NCI-H2196 treated with DMSO at 0.1 percent for 48 hours (cell line): ENCODE measurements at regions not wholly inside any gene's neighbourhood (a gene's known extent, or its start where the extent isn't known, plus 50 kb on each side); places are given as distances from the start of the nearest gene placed in this dataset.
"Not testable (repeated sequence)": the region's sequence is repeated elsewhere in the genome, so short reads cannot be mapped to it uniquely, and the experiment has no call there.

Experiments used
- DNase-seq: peaks from one replicate; lab custom pipeline; 2025; ENCODE audit not compliant: unreplicated experiment; lab: John Stamatoyannopoulos, UW

DNA sequence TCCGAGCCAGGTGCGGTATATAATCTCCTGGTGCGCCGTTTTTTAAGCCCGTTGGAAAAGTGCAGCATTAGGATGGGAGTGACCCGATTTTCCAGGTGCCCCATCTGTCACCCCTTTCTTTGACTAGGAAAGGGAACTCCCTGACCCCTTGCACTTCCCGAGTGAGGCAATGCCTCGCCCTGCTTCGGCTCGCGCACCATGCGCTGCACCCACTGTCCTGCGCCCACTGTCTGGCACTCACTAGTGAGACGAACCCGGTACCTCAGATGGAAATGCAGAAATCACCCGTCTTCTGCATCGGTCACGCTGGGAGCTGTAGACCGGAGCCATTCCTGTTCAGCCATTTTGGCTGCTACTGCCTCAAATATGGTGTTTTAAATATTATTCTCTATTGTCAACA, 198.0 kb downstream of the MEIS1 start:
- not testable (repeated sequence) for DNase-seq

DNA sequence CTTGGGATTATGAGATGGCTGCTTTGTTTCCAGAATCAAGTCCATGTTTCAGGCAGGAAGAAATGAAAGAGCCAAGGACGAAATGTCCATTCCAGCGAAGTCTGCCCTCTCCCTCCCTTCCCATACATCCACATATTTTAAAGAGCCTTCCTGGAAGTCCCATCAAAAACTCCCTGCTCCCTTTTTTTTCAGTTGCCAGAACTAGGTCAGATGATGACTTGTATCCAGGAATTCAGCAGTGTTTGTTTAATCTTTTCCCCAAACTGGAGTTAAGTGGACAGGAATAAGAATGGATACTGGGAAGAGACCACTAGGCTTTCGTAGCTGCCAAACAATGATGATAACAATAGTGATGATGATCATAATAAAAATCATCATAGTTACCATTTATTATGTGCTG, 198.7 kb downstream of the MEIS1 start:
- no peak for DNase-seq

DNA sequence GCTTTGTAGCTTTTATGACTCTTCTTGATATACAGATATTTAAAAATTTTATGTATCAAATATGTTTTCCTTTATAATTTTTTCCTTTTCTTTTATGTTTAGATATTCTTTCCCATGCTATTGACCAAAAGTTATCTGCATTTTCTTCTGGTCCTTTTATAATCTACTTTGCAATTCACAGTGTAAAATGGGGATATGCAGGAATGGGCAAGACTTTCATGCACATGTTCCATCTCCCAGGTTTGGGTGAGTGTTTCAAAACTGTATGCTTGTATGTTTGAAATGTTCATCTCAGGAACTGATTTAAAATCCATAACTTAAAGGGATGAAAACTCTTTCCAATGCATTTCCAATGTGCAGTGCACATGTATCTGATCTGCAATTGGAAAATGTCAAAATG, 199.9 kb downstream of the MEIS1 start:
- DNase-seq: no peak

DNA sequence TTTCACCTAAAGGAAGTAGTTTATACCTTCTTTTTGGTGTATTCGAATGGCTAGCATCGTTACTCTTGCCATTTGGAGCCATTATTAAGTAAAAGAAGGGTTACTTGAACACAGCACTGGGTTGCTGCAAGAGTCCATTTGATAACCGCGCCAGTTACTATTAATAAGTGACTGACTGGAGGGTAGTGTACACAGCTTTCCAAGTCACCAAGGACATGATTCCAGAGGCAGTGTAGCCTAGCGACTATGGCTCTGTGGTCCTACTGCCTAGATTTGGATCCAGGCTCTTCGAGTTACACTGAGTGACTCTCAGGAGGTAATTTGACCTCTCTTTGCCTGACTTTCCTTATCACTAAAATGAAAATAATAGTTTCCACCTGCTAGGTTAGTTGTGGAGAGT, 206.8 kb downstream of the MEIS1 start:
- DNase-seq: no peak

DNA sequence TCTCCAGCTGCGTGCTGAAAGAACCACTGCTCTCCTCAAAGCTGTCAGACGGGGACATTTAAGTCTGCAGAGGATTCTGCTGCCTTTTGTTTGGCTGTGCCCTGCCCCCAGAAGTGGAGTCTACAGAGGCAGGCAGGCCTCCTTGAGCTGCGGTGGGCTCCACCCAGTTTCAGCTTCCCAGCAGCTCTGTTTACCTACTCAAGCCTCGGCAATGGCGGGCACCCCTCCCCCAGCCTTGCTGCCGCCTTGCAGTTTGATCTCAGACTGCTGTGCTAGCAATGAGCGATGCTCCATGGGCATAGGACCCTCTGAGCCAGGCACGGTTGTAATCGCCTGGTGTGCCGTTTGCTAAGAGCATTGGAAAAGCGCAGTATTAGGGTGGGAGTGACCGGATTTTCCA, 213.2 kb downstream of the MEIS1 start:
- DNase-seq: not testable (repeated sequence)

DNA sequence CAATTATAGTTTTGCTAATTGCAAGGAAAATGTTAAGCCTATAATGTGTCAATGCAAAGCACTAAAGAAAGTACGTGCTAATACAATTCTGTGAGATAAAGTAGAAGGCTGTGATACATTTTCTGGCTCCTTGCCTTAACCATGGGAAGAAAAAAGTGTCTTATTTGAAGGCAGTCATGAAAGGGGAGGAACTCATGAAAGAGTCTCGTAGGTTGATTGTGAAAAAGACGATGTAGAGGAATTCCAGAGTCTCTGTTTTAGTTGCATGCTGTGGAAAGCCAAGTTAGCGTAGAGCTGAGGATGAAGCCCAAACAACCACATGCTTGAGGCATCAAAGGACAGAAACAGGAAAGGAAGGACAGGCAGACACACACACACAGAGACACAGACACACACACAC, 214.1 kb downstream of the MEIS1 start:
- no peak for DNase-seq

DNA sequence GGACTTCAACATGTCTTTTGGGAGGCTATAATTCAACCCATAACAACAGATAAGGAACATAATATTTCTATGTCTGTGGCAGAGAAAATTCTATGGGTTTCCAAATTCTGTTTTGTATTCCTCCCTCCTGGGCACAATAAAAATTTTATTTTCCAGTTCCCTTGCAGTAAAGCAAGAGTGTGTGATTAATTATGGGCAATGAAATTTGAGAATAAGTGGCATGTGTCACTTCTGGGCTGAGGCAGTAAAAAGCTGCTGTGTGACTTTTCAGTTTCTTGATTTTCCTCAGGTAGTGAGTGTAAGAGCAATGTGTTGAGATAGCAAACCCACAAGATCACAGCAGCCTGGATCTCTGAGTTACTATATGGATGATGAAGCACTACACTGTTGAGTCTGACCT, 216.4 kb downstream of the MEIS1 start:
- no peak for DNase-seq

DNA sequence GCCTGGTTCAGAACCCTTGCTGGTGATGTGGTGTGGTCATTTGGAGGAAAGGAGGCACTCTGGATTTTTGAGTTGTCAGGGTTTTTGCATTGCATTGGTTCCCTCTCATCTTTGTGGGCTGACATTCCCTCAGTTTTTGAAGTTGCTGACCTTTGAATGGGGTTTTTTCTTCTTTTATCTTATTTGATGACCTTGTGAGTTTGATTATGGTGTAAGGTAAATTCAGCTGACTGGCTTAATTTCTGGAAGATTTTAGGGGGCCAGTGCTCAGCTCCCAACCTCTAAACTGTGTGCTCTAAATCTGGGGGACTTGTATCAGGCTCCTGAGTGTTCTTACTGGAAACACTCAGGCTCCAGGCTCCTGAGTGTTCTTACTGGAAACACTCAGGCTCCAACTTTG, 225.9 kb downstream of the MEIS1 start:
- no peak for DNase-seq

DNA sequence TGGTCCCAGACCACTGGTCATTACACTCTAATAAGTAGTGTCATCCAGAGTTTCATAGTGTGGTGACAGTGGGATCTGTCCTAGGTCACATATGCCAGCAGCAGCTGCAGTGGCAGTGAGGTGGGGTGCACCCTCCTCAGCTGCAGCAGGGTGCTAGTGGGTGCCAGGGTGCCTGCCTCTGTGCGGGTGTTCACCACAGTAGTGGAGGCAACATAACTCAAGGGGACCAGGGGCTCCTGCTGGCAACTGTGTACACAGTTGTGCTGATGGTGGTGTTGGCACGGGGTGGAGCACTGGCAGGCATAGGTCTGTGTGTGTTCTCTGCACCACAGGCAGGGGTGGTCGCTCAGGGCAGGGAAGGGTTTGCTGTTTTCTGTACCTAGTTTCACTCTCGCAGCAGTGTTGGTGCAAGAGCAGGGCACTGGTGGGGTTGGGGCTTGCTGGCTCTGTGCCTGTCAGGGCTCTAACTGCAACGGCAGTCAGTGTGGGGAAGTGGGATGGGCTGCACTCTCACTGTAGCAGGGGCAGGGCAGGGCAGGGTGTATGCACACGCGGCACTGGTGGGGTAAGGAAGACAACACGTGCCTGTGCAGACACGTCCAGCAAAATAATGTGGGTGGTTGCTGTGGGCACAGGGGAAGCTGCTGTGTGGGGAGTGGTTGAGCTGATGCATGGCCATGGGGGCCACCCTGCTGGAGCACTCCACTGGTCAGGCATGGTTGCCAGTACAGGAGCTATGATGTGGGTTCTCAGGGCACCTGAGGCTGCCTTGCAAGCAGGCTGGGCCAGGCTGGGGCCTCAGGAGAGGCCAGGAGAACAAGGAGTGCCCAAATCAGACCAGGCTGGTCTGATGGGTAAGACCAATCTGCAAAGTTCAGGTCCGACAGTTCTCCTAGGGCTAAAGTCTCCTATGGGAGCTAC, 226.6 kb downstream of the MEIS1 start:
- DNase-seq: no peak

DNA sequence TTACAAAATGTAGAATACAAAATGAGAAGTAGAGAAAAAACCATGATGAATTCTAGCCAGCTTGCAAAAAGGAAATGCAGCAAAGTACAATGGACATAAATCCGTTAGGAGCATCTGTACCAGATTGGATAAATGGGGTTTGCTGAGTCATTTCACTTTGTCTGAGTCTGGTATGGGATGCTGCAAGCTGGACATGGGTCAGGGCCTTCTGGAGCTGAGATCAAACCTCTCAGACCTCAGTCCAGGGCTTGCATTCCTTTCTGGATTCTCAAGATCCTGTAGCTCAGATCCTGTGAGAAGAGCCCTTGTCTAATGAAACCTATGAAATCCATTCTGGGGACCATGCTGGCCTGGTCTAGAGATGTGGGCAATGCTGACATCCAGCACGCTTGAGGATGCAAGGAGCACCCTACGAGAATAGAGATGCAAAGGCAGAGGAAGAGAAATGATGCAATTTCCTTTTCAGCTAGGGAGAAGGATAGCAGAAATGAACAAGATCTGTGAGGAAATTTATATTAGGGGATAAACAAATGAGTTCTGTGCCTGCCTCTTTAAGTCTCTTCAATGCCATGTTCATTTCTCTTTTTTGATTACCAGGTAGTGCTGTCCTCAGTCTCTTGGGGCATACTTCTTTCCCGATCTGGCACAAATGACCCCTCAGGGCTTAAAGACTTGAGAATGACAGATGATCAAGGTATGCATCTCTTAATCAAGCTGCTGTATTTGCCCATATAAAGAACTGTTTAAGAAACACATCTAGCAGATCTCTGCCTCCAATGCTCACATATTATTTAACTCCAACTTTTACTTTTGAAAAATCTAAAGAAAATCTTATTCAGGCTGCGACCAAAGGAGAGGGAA, 230.4 kb downstream of the MEIS1 start:
- no peak for DNase-seq

DNA sequence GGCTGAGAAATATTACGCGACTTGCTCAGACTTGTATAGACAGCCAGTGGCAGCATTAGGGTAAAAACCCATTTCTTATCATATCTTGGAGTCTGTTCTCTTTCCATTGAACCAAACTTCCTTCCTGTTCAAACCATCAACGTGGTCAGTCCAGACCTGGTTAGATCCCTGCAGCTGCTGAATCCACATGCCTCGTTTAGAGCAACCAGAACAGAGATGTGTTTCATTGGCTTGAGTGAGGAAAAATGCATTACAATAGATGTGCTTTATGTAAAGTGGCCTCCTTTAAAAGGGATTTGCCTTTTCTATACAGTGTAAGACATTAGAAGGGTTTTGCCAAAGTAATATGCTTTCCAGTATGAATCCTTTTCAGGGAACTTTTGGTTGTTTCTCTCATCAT, 232.4 kb downstream of the MEIS1 start:
- DNase-seq: no peak

DNA sequence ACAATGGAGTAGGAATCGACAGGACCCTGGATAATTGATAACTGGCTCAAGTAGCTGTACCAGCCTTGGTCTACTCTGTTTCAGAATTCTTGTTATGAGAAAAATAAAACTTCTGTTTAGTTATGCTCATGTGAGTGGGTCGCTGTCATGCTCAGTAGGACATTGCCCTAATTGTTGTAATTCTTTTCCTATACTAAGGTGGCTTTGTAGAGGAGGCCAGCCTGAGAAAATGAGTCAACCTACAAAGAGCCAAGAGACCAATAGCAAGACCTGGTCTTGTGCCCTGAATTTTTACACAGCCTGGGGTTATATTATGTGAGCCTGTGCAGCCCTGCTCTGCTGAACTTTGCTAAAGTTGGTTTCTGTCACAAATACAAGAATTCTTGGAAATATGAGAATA, 238.4 kb downstream of the MEIS1 start:
- no peak for DNase-seq

DNA sequence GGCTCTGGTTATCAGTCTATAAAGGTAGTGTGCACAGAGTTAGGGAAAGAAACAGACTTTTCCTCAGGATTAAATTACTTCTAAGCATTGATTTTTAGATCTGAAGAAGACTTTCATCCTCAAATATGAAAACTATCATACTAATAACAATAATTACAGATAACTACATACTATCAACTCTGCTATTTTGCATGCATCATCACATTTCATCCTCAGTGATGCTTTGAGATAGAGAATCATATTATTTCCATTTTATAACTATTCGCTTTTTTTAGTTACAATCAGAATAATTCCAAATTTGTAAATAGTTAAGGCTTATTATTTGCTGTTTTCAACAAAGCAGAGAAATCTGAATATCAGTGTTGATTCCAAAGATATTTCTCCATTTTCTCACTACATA, 239.2 kb downstream of the MEIS1 start:
- no peak for DNase-seq

DNA sequence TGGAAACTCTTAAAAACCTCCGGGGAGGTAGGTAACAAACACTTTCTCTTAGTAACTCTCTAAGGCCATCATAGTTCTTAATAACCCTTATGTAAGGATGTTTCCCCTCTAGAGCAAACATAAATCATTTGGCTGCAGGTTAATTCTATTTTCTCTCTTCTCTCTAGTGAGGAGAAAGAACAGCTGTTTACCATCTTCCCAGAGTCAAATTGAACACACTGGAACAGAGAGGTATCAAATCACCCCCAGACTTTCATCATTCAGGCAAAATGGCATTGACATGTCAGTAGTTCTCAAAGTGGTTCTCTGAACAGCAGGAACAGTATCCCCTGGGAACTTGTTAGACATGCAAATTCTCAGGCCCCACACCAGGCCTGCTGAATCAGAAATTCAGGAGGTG, 240.7 kb downstream of the MEIS1 start:
- no peak for DNase-seq

DNA sequence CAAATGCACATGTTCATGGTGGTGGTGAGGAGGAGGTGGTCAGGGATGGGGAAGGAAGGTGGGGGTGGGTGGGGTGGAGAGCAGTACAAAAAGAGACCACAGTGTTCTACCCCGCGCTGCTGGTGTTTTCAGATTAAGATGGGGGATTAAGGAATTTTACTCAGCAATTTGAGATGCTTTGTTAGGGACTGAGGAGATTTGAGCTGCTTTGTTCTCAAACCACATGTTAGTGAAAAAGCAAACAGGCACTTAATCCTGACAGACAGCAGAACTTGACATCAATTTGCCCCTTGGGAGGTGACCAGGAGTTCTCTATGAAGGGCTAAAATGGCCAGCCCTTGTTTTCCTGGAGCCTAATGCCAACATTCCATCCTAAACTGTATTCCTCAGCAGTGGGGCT, 244.5 kb downstream of the MEIS1 start:
- DNase-seq: no peak

DNA sequence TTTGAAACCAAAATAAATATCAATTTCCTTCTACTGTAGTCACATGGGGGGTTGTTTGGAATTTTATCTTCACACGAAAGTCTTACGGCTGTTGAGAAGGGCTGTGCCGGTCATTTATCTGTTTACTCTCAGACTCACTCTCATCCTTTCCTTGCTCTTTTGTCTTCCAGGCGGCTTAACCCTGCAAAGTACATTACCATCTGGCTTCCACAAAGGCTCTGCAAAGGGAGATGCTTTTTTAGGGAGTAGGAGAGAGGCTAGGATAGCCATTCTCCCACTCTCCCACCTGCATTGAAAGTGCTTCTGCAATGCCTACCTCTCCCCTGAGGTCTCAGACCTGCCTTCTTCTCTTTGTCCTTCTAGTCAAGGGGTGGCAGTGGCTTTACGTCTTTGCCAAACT, 247.6 kb downstream of the MEIS1 start:
- DNase-seq: no peak

DNA sequence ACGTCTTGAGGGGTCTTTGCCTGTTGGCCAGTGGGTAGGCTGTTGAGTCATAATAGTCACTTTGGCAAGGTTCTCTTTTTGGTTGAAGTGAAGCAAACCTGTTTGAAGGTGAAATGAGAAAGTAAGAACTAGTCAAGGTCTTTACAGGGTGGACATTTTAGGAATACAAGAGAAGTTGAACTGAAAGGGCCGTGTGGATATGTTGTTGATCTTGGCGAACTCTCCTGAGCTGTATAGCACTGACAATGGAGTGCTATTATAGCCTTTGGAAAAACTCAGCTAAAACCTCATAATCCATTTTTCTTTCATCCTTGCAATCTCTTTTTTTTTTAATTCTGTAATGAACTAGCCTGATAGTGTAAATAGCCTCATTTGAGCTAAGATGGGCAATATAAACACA, 248.1 kb downstream of the MEIS1 start:
- no peak for DNase-seq

DNA sequence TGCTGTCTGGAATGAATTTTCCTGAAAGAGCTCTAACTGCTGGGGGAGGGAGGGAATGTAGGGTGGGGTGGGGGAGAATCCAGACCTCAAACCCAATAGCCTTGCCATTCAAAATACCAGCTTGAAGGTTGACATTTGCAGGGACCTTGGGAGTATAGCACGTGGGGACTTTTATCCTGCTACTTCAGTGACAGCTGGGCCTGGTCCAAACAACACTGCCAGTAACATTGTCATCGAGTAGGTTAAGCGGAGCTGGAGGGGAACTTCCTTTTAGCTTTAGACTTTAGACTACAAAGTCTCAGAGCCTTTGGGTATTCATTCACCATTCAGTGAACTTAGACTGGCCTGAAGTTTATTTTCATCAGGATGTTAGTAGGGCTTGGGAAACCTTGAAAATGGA, 248.7 kb downstream of the MEIS1 start:
- DNase-seq: no peak

DNA sequence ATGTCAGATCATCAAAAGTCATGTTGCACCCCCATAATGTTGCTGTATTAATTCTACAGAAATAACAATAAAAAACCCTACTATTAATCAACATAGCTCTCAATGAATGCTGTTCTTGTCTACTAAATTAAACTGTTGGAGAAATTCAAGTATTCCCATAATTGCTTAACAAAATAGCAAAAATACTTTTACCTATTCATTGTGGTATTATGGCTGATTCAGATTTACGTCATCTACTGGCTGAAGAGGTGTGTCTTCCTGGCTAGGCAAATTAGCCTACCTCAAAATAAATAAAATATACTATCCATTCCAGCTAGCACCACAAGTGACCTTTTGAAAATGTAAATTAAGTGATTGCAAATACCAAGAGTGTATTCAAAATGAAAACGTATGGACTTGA, 249.4 kb downstream of the MEIS1 start:
- DNase-seq: no peak

DNA sequence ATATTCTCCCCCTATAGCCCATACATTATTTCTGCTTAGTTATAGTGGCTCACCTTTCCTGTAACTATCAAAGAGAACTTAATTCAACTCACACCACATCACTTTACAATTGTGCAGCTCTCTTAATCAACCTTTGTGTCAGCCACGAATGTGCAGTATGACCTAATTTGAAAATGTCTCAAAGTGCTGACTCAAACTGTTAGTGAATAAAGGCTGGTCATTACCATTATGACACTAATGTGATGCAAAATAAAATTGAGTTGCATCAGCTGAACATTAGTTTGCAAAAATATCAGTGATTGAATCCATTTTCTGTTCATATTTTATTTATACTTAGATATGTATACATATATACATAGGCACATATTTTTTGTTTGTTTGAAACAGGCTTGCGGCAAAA, 251.8 kb downstream of the MEIS1 start:
- no peak for DNase-seq

DNA sequence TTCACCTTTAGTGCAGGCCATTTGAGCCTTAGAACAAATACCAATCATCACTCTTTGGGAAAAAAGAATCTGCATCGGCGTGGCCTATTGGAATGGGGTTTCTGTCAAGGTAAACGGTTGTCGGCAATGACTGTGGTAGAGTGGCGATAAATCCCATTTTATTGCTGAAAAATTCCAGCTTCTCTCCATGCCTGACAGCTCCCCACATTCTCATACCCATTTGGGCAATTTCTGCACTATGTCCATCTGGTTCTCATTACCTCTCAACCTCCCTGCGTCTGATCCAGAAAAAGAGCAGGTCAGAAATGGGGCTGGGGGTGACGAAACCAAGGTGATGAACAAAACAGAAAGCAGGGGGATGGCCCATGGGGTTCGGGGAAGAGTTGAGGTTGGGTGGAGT, 254.0 kb downstream of the MEIS1 start:
- DNase-seq: no peak

DNA sequence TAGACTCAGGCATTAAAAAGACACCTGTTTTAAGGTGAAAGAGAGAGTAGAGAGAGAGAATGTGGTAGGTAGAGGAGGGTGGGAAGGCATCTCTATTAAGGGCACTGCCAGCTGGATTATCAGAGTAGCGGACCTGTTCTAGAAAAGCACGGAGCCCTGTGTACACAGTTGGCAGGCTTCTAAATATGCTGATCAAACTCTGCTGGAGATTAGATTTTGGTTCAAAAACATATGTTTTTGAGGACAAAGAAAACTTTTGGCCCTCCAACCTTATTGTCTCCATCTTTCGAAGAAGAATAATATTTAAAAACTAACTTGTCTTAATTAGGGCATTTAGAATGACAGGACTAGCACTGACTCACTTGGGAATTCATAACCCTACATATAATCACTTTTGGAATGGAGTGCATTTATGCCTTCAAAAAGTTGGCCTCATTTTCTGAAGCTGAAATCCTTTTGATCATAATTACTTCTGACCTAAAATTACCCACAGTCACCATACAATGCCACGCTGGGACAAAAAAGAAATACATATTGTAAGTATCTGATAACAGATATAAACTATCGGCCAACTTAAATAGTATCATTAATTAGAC, 254.6 kb downstream of the MEIS1 start:
- no peak for DNase-seq
